Thymus (tissue), 11 donors: ENCODE measurements at regions not wholly inside any gene's neighbourhood (a gene's known extent, or its start where the extent isn't known, plus 50 kb on each side); places are given as distances from the start of the nearest gene placed in this dataset.
"Not testable (repeated sequence)": the region's sequence is repeated elsewhere in the genome, so short reads cannot be mapped to it uniquely, and the experiment has no call there.

Experiments
- DNase-seq, 9 donors: peaks; one replicate each; pipeline ENCODE4 v3.0.0-alpha.2; 2013; ENCODE audit warnings: low spot score in 9 of 9, low read depth in 6 of 9, missing footprints in 1 of 9
- H3K27ac ChIP-seq, 2 donors: one replicate each; pipeline ENCODE4 v1.5.1; 2013; ENCODE audit warnings: control low read depth in 1 of 2, low read depth in 1 of 2, low read length in 1 of 2, mild to moderate bottlenecking in 1 of 2, moderate library complexity in 1 of 2
- H3K27me3 ChIP-seq, 2 donors: one replicate each; pipeline ENCODE4 v1.5.1; 2013; ENCODE audit warnings: low read length in 1 of 2; ENCODE audit not compliant: control insufficient read depth in 2 of 2, insufficient read depth in 1 of 2
- H3K36me3 ChIP-seq, 2 donors: one replicate each; pipeline ENCODE4 v1.5.1; 2013; ENCODE audit warnings: low read length in 1 of 2, mild to moderate bottlenecking in 1 of 2, moderate library complexity in 1 of 2; ENCODE audit not compliant: control insufficient read depth in 2 of 2, insufficient read depth in 2 of 2
- H3K4me1 ChIP-seq, 2 donors: one replicate each; pipeline ENCODE4 v1.5.1; 2013; ENCODE audit warnings: low read length in 2 of 2; ENCODE audit not compliant: control insufficient read depth in 2 of 2, insufficient read depth in 2 of 2
- H3K4me3 ChIP-seq, 2 donors: one replicate each; pipeline ENCODE4 v1.5.1; 2013; ENCODE audit warnings: low read length in 2 of 2, control low read depth in 1 of 2, mild to moderate bottlenecking in 1 of 2
- H3K9me3 ChIP-seq, 2 donors: one replicate each; pipeline ENCODE4 v1.5.1; 2013; ENCODE audit warnings: low read length in 1 of 2, mild to moderate bottlenecking in 1 of 2; ENCODE audit not compliant: control insufficient read depth in 2 of 2, insufficient read depth in 1 of 2
- WGBS: extraction: QIAGEN DNeasy Blood & Tissue Kit; methylation state at CpG from one replicate; pipeline ENCODE4 v1.1.7; 2013; 5-methylcytosine and 5-hydroxymethylcytosine counted together
- donor health status: healthy.

GRCh38 chr7:76117306-76117991, 69.5 kb downstream of the MDH2 start:
- not testable (repeated sequence) for H3K4me1 ChIP-seq, H3K36me3 ChIP-seq, H3K27me3 ChIP-seq, H3K4me3 ChIP-seq, H3K9me3 ChIP-seq, H3K27ac ChIP-seq, DNase-seq
- 98% methylated on average over 5 of the region's 5 CpGs for WGBS

DNA sequence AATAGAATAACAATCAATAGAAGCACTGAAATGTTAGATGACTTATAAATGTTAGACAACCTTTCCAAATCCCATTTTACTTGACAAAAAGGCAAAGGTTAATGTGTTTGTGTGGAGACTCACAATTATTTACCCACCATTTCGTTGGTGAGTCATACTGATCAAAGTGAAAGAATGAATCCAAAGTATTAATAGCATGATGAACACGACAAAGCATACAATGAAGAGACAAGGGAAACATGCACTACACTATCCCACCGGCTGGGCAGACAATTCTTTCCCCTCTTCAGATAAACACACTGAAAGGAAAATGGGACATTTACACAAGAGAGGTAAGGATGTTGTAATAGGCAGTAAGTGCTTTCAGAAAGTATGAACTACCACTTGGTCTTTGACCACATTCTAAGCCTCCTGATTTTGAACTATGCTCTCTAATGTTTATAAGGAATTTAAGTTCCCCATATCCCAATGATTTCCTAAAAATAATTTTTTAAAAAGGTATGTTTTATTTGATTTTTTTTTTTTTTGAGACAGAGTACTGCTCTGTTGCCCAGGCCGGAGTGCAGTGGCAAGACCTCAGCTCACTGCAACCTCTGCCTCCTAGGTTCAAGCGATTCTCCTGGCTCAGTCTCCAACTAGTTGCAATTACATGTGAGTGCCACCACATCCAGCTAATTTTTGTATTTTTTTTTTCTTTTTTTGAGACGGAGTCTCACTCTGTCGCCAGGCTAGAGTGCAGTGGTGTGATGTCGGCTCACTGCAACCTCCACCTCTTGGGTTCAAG, 70.5 kb downstream of the MDH2 start:
- not testable (repeated sequence) for DNase-seq, H3K27me3 ChIP-seq, H3K9me3 ChIP-seq, H3K4me1 ChIP-seq, H3K27ac ChIP-seq, H3K4me3 ChIP-seq, H3K36me3 ChIP-seq
- 97% methylated on average over 8 of the region's 8 CpGs for WGBS

GRCh38 chr7:76121044-76121443, 73.1 kb downstream of the MDH2 start:
- WGBS = 91% methylated on average over 3 of the region's 3 CpGs
- Histone ChIP-seq H3K27ac (no peak overlapping the region), H3K36me3 (no peaks in the 10 kb centered on the region), H3K9me3 (no peaks in the 10 kb centered on the region), H3K4me1 (no peaks in the 10 kb centered on the region), H3K27me3 (no peaks in the 10 kb centered on the region), H3K4me3 (no peak overlapping the region)
- DNase-seq = no peak

GRCh38 chr7:76122516-76123239, 74.8 kb downstream of the MDH2 start:
- Histone ChIP-seq H3K27ac (no peak overlapping the region), H3K4me1 (no peaks in the 10 kb centered on the region), H3K27me3 (no peaks in the 10 kb centered on the region), H3K4me3 (no peak overlapping the region), H3K9me3 (no peaks in the 10 kb centered on the region), H3K36me3 (no peaks in the 10 kb centered on the region)
- DNase-seq = no peak
- 86% methylated on average over 3 of the region's 3 CpGs for WGBS

DNA sequence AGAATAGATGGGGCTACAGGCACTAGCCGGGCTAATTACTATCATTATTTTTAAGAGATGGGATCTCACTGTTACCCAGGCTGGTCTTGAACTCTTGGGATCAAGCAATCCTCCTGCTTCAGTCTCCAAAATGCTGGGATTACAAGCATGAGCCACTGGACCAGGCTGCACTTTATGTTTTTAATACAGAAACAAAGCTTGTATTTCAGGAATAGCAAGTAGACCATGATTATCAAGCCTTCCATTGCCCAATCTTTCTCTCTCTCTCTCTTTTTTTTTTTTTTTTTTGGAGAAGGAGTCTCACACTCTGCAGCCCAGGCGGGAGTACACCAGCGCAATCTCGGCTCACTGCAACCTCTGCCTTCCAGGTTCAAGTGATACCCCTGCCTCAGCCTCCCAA, 75.4 kb downstream of the MDH2 start:
- Histone ChIP-seq H3K4me3 (no peak overlapping the region), H3K27ac (no peak overlapping the region), H3K36me3 (no peaks in the 10 kb centered on the region), H3K4me1 (no peaks in the 10 kb centered on the region), H3K9me3 (no peaks in the 10 kb centered on the region), H3K27me3 (no peaks in the 10 kb centered on the region)
- WGBS = 99% methylated on average over 4 of the region's 4 CpGs
- no peak for DNase-seq

- no peaks in the 10 kb centered on the region for H3K4me1 ChIP-seq
- no peak for DNase-seq
- H3K36me3 ChIP-seq = no peaks in the 10 kb centered on the region
- no peaks in the 10 kb centered on the region for H3K27me3 ChIP-seq
- no peaks in the 10 kb centered on the region for H3K9me3 ChIP-seq
- WGBS = 96% methylated on average over 2 of the region's 2 CpGs
- H3K27ac ChIP-seq = no peak overlapping the region
- H3K4me3 ChIP-seq = no peak overlapping the region
These were observed 76.1 kb upstream of the SRRM3 start for GRCh38 chr7:76125560-76125959.

- no peaks in the 10 kb centered on the region for H3K9me3 ChIP-seq
- WGBS = 98% methylated on average over 4 of the region's 4 CpGs
- H3K36me3 ChIP-seq = no peaks in the 10 kb centered on the region
- no peak for DNase-seq
- no peaks in the 10 kb centered on the region for H3K27me3 ChIP-seq
- H3K27ac ChIP-seq = no peak overlapping the region
- H3K4me3 ChIP-seq = no peak overlapping the region
- no peaks in the 10 kb centered on the region for H3K4me1 ChIP-seq
These were observed 75.1 kb upstream of the SRRM3 start for GRCh38 chr7:76126632-76127031.

DNA sequence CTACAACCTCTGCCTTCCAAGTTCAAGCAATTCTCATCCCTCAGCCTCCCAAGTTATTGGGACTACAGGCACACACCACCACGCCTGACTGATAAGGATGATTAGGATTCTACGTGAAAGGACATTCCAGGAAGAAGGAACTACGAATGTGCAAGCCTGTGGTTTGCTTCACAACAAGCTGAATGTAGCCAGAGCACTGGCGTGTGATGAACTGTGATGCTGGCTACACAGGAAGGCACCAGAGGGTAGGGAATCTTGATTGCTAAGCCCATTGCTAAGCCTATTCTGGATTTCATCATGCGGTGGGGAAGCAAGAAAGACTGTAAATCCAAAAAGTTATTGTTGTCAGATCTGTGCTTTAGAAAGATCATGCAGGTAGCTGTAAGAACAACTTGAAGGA, 72.3 kb upstream of the SRRM3 start:
- 89% methylated on average over 5 of the region's 5 CpGs for WGBS
- no peak overlapping the region for H3K27ac ChIP-seq

GRCh38 chr7:76129836-76130235, 71.9 kb upstream of the SRRM3 start:
- WGBS = 97% methylated on average over 8 of the region's 8 CpGs
- H3K4me1 ChIP-seq = peaks cover 0 to 11% of the 10 kb centered on the region in 2 donors
- H3K27ac ChIP-seq = no peak overlapping the region
- no peak for DNase-seq
- H3K27me3 ChIP-seq = no peaks in the 10 kb centered on the region
- H3K36me3 ChIP-seq = no peaks in the 10 kb centered on the region
- H3K9me3 ChIP-seq = no peaks in the 10 kb centered on the region
- no peak overlapping the region for H3K4me3 ChIP-seq

More for the DNA sequence above, 72.3 kb upstream of the SRRM3 start:
- Histone ChIP-seq H3K9me3 (no peaks in the 10 kb centered on the region), H3K4me1 (peaks cover 0 to 11% of the 10 kb centered on the region in 2 donors), H3K36me3 (no peaks in the 10 kb centered on the region), H3K27me3 (no peaks in the 10 kb centered on the region), H3K4me3 (no peak overlapping the region)
- DNase-seq = no peak
